Lower leg skin (tissue), 4 donors: ENCODE measurements at regions not wholly inside any gene's neighbourhood (a gene's known extent, or its start where the extent isn't known, plus 50 kb on each side); places are given as distances from the start of the nearest gene placed in this dataset.
"Not testable (repeated sequence)": the region's sequence is repeated elsewhere in the genome, so short reads cannot be mapped to it uniquely, and the experiment has no call there.

Experiments used
- DNase-seq, 2 donors: peaks; one replicate each; pipeline ENCODE4 v3.0.0-alpha.2; 2019; ENCODE audit warnings: low spot score in 2 of 2
- H3K4me3 ChIP-seq: fragments of 200-600 bp; sonication (generic); 2 replicates; pipeline ENCODE4 v1.5.1; 2017; ENCODE audit warnings: mild to moderate bottlenecking, low read depth; ENCODE audit not compliant: poor library complexity, severe bottlenecking
- POLR2A ChIP-seq, 2 donors: fragments of 450-650 bp; IDR thresholded peaks; one replicate each; pipeline ENCODE4 v1.6.1; 2016 to 2017; ENCODE audit warnings: antibody characterized with exemption in 2 of 2, mild to moderate bottlenecking in 1 of 2, moderate library complexity in 1 of 2
- WGBS, 2 donors: methylation state at CpG; one replicate each; pipeline ENCODE4 v1.1.5; 2018; 5-methylcytosine and 5-hydroxymethylcytosine counted together
- intact Hi-C: fragments of 100-400 bp; cut with DNase I; formaldehyde crosslinking; loops from one replicate; pipeline ENCODE4 v1.15.0; 2023; ENCODE audit warnings: low total_unique reads
- TF ChIP-seq, protein P1 (sequence below), 3 donors: fragments of 450-650 bp; IDR thresholded peaks; one replicate each; pipeline ENCODE4 v1.5.1; 2016; ENCODE audit warnings: antibody characterized with exemption in 3 of 3, mild to moderate bottlenecking in 3 of 3, moderate library complexity in 2 of 3

GRCh38 chr9:81827616-81828296 lies 100.5 kb upstream of the SPATA31D4 start:
- TF ChIP-seq, protein P1, sequence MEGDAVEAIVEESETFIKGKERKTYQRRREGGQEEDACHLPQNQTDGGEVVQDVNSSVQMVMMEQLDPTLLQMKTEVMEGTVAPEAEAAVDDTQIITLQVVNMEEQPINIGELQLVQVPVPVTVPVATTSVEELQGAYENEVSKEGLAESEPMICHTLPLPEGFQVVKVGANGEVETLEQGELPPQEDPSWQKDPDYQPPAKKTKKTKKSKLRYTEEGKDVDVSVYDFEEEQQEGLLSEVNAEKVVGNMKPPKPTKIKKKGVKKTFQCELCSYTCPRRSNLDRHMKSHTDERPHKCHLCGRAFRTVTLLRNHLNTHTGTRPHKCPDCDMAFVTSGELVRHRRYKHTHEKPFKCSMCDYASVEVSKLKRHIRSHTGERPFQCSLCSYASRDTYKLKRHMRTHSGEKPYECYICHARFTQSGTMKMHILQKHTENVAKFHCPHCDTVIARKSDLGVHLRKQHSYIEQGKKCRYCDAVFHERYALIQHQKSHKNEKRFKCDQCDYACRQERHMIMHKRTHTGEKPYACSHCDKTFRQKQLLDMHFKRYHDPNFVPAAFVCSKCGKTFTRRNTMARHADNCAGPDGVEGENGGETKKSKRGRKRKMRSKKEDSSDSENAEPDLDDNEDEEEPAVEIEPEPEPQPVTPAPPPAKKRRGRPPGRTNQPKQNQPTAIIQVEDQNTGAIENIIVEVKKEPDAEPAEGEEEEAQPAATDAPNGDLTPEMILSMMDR (IDR thresholded peaks at IDR 0.05), result no peak
- TF ChIP-seq POLR2A (IDR thresholded peaks at IDR 0.05), result no peak
- no peak for DNase-seq
- intact Hi-C loops, result no loop called here
- no peak overlapping the region for H3K4me3 ChIP-seq
- WGBS, 2 donors, result 81 to 85% methylated on average over 5 of the region's 5 CpGs

GRCh38 chr9:81829195-81829882 lies 98.9 kb upstream of the SPATA31D4 start:
- TF ChIP-seq POLR2A (IDR thresholded peaks at IDR 0.05), result no peak
- TF ChIP-seq, protein P1 (IDR thresholded peaks at IDR 0.05), result no peak
- WGBS, 2 donors, result 67 to 72% methylated on average over 5 of the region's 5 CpGs
- intact Hi-C loops, result no loop called here
- H3K4me3 ChIP-seq, result no peak overlapping the region
- no peak for DNase-seq

GRCh38 chr9:81830431-81830830 lies 97.8 kb upstream of the SPATA31D4 start:
- WGBS, 2 donors, result 98% methylated on average over 8 of the region's 8 CpGs
- DNase-seq, H3K4me3 ChIP-seq, intact Hi-C loops: not testable (repeated sequence)

GRCh38 chr9:81832571-81833285 lies 95.5 kb upstream of the SPATA31D4 start:
- no peak overlapping the region for H3K4me3 ChIP-seq
- intact Hi-C loops, result no loop called here
- TF ChIP-seq, protein P1 (IDR thresholded peaks at IDR 0.05), result no peak
- TF ChIP-seq POLR2A (IDR thresholded peaks at IDR 0.05), result no peak
- no peak for DNase-seq
- WGBS, 2 donors, result 83 to 86% methylated on average over 6 of the region's 6 CpGs

GRCh38 chr9:81833563-81834345 lies 94.5 kb upstream of the SPATA31D4 start:
- DNase-seq, result no peak
- 82 to 83% methylated on average over 9 of the region's 9 CpGs for WGBS, 2 donors
- intact Hi-C loops, result no loop called here
- TF ChIP-seq, protein P1 (IDR thresholded peaks at IDR 0.05), result no peak
- no peak for TF ChIP-seq POLR2A (IDR thresholded peaks at IDR 0.05)
- no peak overlapping the region for H3K4me3 ChIP-seq
